Mesenchymal stem cell (in vitro differentiated cells and primary cell): ENCODE measurements at regions not wholly inside any gene's neighbourhood (a gene's known extent, or its start where the extent isn't known, plus 50 kb on each side); places are given as distances from the start of the nearest gene placed in this dataset.

Experiments
- DNase-seq: peaks from one replicate; pipeline ENCODE4 v3.0.0-alpha.2; 2013
- H2AFZ ChIP-seq: one replicate; pipeline ENCODE4 v1.6.1; 2013; ENCODE audit warnings: low read depth, mild to moderate bottlenecking, control low read depth, inconsistent platforms, low read length, moderate library complexity
- H2AK5ac ChIP-seq: 2 replicates; pipeline ENCODE4 v1.6.1; 2013; ENCODE audit warnings: low read length, moderate library complexity, mild to moderate bottlenecking, inconsistent platforms; ENCODE audit not compliant: severe bottlenecking
- H2BK120ac ChIP-seq: one replicate; pipeline ENCODE4 v1.6.1; 2013; ENCODE audit warnings: low read depth, mild to moderate bottlenecking, inconsistent platforms, low read length, moderate library complexity
- H2BK12ac ChIP-seq, 2 experiments: one replicate each; pipeline ENCODE4 v1.6.1; 2013; ENCODE audit warnings: inconsistent platforms in 2 of 2, low read length in 2 of 2, mild to moderate bottlenecking in 2 of 2, moderate library complexity in 2 of 2, control low read depth in 1 of 2
- H2BK15ac ChIP-seq: one replicate; pipeline ENCODE4 v1.6.1; 2013; ENCODE audit warnings: mild to moderate bottlenecking, low read depth, inconsistent platforms; ENCODE audit not compliant: poor library complexity, severe bottlenecking
- H2BK5ac ChIP-seq: 2 replicates; pipeline ENCODE4 v1.6.1; 2013; ENCODE audit warnings: low read depth, mild to moderate bottlenecking, low read length, control low read depth, inconsistent platforms; ENCODE audit not compliant: poor library complexity, severe bottlenecking
- H3K14ac ChIP-seq, 2 experiments: one replicate each; pipeline ENCODE4 v1.6.1; 2013; ENCODE audit warnings: inconsistent platforms in 2 of 2, low read length in 2 of 2, control low read depth in 1 of 2, mild to moderate bottlenecking in 1 of 2, moderate library complexity in 1 of 2
- H3K18ac ChIP-seq, 2 experiments: one replicate each; pipeline ENCODE4 v1.6.1; 2013; ENCODE audit warnings: inconsistent platforms in 2 of 2, low read length in 2 of 2, control low read depth in 1 of 2, low read depth in 1 of 2, mild to moderate bottlenecking in 1 of 2
- H3K23ac ChIP-seq, 2 experiments: one replicate each; pipeline ENCODE4 v1.6.1; 2013; ENCODE audit warnings: inconsistent platforms in 2 of 2, low read length in 2 of 2, mild to moderate bottlenecking in 2 of 2, moderate library complexity in 2 of 2, control low read depth in 1 of 2
- H3K27ac ChIP-seq: 2 replicates; pipeline ENCODE4 v1.5.1; 2013; ENCODE audit warnings: mild to moderate bottlenecking, moderate library complexity, low read length, control low read depth, inconsistent platforms; ENCODE audit not compliant: poor library complexity, severe bottlenecking
- H3K27me3 ChIP-seq, 2 experiments: 2 replicates each; pipeline versions ENCODE4 v1.6.1 to v1.7.0; 2013; ENCODE audit warnings: low read length in 2 of 2, mild to moderate bottlenecking in 2 of 2, moderate library complexity in 2 of 2, control low read depth in 1 of 2, inconsistent platforms in 1 of 2; ENCODE audit not compliant: control insufficient read depth in 1 of 2, insufficient read depth in 1 of 2
- H3K36me3 ChIP-seq, 2 experiments: 2 replicates each; pipeline versions ENCODE4 v1.6.1 to v1.7.0; 2013; ENCODE audit warnings: low read length in 2 of 2, control low read depth in 1 of 2, inconsistent platforms in 1 of 2, low read depth in 1 of 2, mild to moderate bottlenecking in 1 of 2; ENCODE audit not compliant: insufficient read depth in 2 of 2, control insufficient read depth in 1 of 2
- H3K4ac ChIP-seq, 2 experiments: one replicate each; pipeline ENCODE4 v1.6.1; 2013; ENCODE audit warnings: inconsistent platforms in 2 of 2, low read length in 2 of 2, mild to moderate bottlenecking in 2 of 2, moderate library complexity in 2 of 2, control low read depth in 1 of 2, low read depth in 1 of 2
- H3K4me1 ChIP-seq: 2 replicates; pipeline ENCODE4 v1.6.1; 2013; ENCODE audit warnings: low read depth, low read length, control low read depth; ENCODE audit not compliant: control insufficient read depth, insufficient read depth
- H3K4me2 ChIP-seq: 2 replicates; pipeline ENCODE4 v1.6.1; 2013; ENCODE audit warnings: low read length, mild to moderate bottlenecking, inconsistent platforms; ENCODE audit not compliant: poor library complexity, severe bottlenecking
- H3K4me3 ChIP-seq, 2 experiments: 2 replicates each; pipeline versions ENCODE4 v1.5.1 to v1.7.0; 2013; ENCODE audit warnings: low read length in 2 of 2, mild to moderate bottlenecking in 2 of 2, control low read depth in 1 of 2, low read depth in 1 of 2; ENCODE audit not compliant: insufficient read depth in 1 of 2
- H3K79me1 ChIP-seq: replicated peaks from 2 replicates; pipeline ENCODE4 v1.6.1; 2013; ENCODE audit warnings: mild to moderate bottlenecking, control low read depth, low read length, inconsistent platforms; ENCODE audit not compliant: poor library complexity, severe bottlenecking
- H3K9ac ChIP-seq: 2 replicates; pipeline ENCODE4 v1.7.0; 2013; ENCODE audit warnings: mild to moderate bottlenecking, low read length, moderate library complexity
- H3K9me3 ChIP-seq: 2 replicates; pipeline ENCODE4 v1.7.0; 2013; ENCODE audit warnings: mild to moderate bottlenecking, low read length; ENCODE audit not compliant: control insufficient read depth
- H4K8ac ChIP-seq: one replicate; pipeline ENCODE4 v1.6.1; 2013; ENCODE audit warnings: inconsistent platforms, mild to moderate bottlenecking, low read length, moderate library complexity
- H4K91ac ChIP-seq: one replicate; pipeline ENCODE4 v1.6.1; 2013; ENCODE audit warnings: mild to moderate bottlenecking, low read length, inconsistent platforms
- WGBS: methylation state at CpG from one replicate; pipeline ENCODE4 v1.1.7; 2013; ENCODE audit warnings: mixed read lengths; 5-methylcytosine and 5-hydroxymethylcytosine counted together

- H2AFZ ChIP-seq = no peak overlapping the region
- H3K27me3 ChIP-seq = peaks cover 5 to 21% of the 10 kb centered on the region in 2 experiments
- no peak overlapping the region for H3K9ac ChIP-seq
- no peak overlapping the region for H3K14ac ChIP-seq
- no peaks in the 10 kb centered on the region for H3K36me3 ChIP-seq
- peaks cover 2% of the 10 kb centered on the region for H3K9me3 ChIP-seq
- H3K4me2 ChIP-seq = no peak overlapping the region
- H3K4ac ChIP-seq = no peak overlapping the region
- no peak overlapping the region for H3K4me3 ChIP-seq
- H4K8ac ChIP-seq = no peak overlapping the region
- no peak overlapping the region for H2BK120ac ChIP-seq
- no peaks in the 10 kb centered on the region for H3K79me1 ChIP-seq
- no peak overlapping the region for H2BK12ac ChIP-seq
- DNase-seq = no peak
- no peak overlapping the region for H2AK5ac ChIP-seq
- WGBS = 79% methylated on average over 1 of the region's 1 CpG
- H3K18ac ChIP-seq = no peak overlapping the region
- H4K91ac ChIP-seq = no peak overlapping the region
- H3K4me1 ChIP-seq = no peaks in the 10 kb centered on the region
- no peak overlapping the region for H2BK15ac ChIP-seq
- H2BK5ac ChIP-seq = no peak overlapping the region
- H3K27ac ChIP-seq = no peak overlapping the region
- H3K23ac ChIP-seq = no peak overlapping the region
These were observed 349.8 kb upstream of the SPRED2 start for GRCh38 chr2:65782186-65782585.

- Histone ChIP-seq H4K8ac (no peak overlapping the region), H2AFZ (no peak overlapping the region), H3K18ac (no peak overlapping the region), H3K27me3 (peaks cover 5 to 21% of the 10 kb centered on the region in 2 experiments), H3K79me1 (no peaks in the 10 kb centered on the region), H2BK5ac (no peak overlapping the region), H3K4me1 (no peaks in the 10 kb centered on the region), H3K4ac (no peak overlapping the region), H3K4me2 (no peak overlapping the region), H3K27ac (no peak overlapping the region), H3K14ac (no peak overlapping the region), H2AK5ac (no peak overlapping the region), H3K23ac (no peak overlapping the region), H3K9ac (no peak overlapping the region), H2BK12ac (no peak overlapping the region), H3K4me3 (no peak overlapping the region), H2BK120ac (no peak overlapping the region), H3K36me3 (no peaks in the 10 kb centered on the region), H3K9me3 (peaks cover 2% of the 10 kb centered on the region), H4K91ac (no peak overlapping the region), H2BK15ac (no peak overlapping the region)
- no peak for DNase-seq
These were observed 349.4 kb upstream of the SPRED2 start for GRCh38 chr2:65781756-65782155.

GRCh38 chr2:65779021-65779420 is 346.6 kb upstream of the SPRED2 start:
- H4K91ac ChIP-seq = no peak overlapping the region
- H2BK12ac ChIP-seq = no peak overlapping the region
- H2BK120ac ChIP-seq = no peak overlapping the region
- no peak overlapping the region for H3K9ac ChIP-seq
- H3K23ac ChIP-seq = no peak overlapping the region
- no peak overlapping the region for H2AK5ac ChIP-seq
- no peaks in the 10 kb centered on the region for H3K36me3 ChIP-seq
- no peak overlapping the region for H3K4ac ChIP-seq
- H2BK5ac ChIP-seq = no peak overlapping the region
- H3K9me3 ChIP-seq = peaks cover 2% of the 10 kb centered on the region
- 42% methylated on average over 1 of the region's 1 CpG for WGBS
- H3K27ac ChIP-seq = no peak overlapping the region
- no peak overlapping the region for H3K14ac ChIP-seq
- no peak overlapping the region for H4K8ac ChIP-seq
- no peaks in the 10 kb centered on the region for H3K4me1 ChIP-seq
- peaks cover 5 to 17% of the 10 kb centered on the region in 2 experiments for H3K27me3 ChIP-seq
- no peaks in the 10 kb centered on the region for H3K79me1 ChIP-seq
- no peak overlapping the region for H2AFZ ChIP-seq
- H3K18ac ChIP-seq = no peak overlapping the region
- H2BK15ac ChIP-seq = no peak overlapping the region
- no peak overlapping the region for H3K4me2 ChIP-seq
- no peak for DNase-seq
- no peak overlapping the region for H3K4me3 ChIP-seq

- H3K27me3 ChIP-seq = peaks cover 5 to 17% of the 10 kb centered on the region in 2 experiments
- no peak overlapping the region for H3K14ac ChIP-seq
- WGBS = 83% methylated on average over 2 of the region's 2 CpGs
These were observed 345.7 kb upstream of the SPRED2 start for GRCh38 chr2:65778137-65778536.

More at GRCh38 chr2:65778137-65778536, 345.7 kb upstream of the SPRED2 start:
- no peak for DNase-seq
- H2BK120ac ChIP-seq = no peak overlapping the region
- no peak overlapping the region for H3K4ac ChIP-seq
- H3K18ac ChIP-seq = no peak overlapping the region
- H2AFZ ChIP-seq = no peak overlapping the region
- no peak overlapping the region for H2AK5ac ChIP-seq
- H3K4me1 ChIP-seq = no peaks in the 10 kb centered on the region
- H3K27ac ChIP-seq = no peak overlapping the region
- no peak overlapping the region for H2BK12ac ChIP-seq
- H3K36me3 ChIP-seq = no peaks in the 10 kb centered on the region
- no peak overlapping the region for H3K4me2 ChIP-seq
- no peak overlapping the region for H3K9ac ChIP-seq
- peaks cover 2% of the 10 kb centered on the region for H3K9me3 ChIP-seq
- no peak overlapping the region for H4K8ac ChIP-seq
- H3K23ac ChIP-seq = no peak overlapping the region
- no peak overlapping the region for H2BK5ac ChIP-seq
- no peak overlapping the region for H2BK15ac ChIP-seq
- no peak overlapping the region for H4K91ac ChIP-seq
- H3K4me3 ChIP-seq = no peak overlapping the region
- H3K79me1 ChIP-seq = no peaks in the 10 kb centered on the region
